Fibroblast of lung (primary cell): ENCODE measurements at regions not wholly inside any gene's neighbourhood (a gene's known extent, or its start where the extent isn't known, plus 50 kb on each side); places are given as distances from the start of the nearest gene placed in this dataset.

Experiments used
- EZH2 ChIP-seq: IDR thresholded peaks from 2 replicates; pipeline ENCODE4 v1.5.1; 2012; ENCODE audit warnings: low read length, control low read depth, mild to moderate bottlenecking; ENCODE audit errors: missing control alignments
- TF ChIP-seq, protein P1 (sequence below), 2 donors: IDR thresholded peaks in 1 of 2; conservative IDR thresholded peaks in 1 of 2; 1 replicate in 1 of 2; 2 replicates in 1 of 2; pipeline ENCODE4 v1.5.1; 2011 to 2012; ENCODE audit warnings: low read length in 2 of 2, control low read depth in 1 of 2, inconsistent platforms in 1 of 2, low read depth in 1 of 2, mild to moderate bottlenecking in 1 of 2

DNA sequence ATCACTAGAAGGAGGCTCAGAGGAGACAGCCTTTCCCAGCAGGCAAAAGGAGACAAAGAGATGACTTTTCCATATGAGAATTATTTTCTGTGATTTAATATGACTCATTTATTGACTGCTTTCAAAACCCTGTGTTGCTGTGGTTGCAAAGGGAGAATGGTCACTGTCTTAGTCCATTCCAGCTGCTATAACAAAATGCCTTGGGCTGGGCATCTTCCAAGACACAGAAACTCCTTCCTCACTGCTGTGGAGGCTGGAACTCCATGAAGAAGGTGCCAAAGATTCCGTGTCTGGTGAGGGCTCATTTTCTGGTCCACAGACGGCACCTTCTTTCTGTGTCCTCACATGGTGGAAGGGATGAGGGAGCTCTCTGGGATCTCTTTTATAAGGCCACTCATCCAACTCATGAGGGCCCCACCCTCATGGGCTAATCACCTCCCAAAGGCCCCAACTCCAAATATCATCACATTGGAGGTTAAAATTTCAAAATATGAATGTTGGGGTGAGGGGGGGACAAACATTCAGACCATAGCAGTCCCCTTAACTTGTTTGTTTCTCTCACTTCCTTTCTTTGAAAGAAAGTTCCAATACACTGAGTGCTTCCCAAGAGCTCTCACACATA is 252.1 kb upstream of the RAB4A start:
- TF ChIP-seq, protein P1, sequence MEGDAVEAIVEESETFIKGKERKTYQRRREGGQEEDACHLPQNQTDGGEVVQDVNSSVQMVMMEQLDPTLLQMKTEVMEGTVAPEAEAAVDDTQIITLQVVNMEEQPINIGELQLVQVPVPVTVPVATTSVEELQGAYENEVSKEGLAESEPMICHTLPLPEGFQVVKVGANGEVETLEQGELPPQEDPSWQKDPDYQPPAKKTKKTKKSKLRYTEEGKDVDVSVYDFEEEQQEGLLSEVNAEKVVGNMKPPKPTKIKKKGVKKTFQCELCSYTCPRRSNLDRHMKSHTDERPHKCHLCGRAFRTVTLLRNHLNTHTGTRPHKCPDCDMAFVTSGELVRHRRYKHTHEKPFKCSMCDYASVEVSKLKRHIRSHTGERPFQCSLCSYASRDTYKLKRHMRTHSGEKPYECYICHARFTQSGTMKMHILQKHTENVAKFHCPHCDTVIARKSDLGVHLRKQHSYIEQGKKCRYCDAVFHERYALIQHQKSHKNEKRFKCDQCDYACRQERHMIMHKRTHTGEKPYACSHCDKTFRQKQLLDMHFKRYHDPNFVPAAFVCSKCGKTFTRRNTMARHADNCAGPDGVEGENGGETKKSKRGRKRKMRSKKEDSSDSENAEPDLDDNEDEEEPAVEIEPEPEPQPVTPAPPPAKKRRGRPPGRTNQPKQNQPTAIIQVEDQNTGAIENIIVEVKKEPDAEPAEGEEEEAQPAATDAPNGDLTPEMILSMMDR (conservative IDR thresholded peaks at IDR 0.05 in 1 of 2, IDR thresholded peaks at IDR 0.05 in 1 of 2; ENCODE audit: low read depth in 1 of 2, low read length in 2 of 2) = no peak
- TF ChIP-seq EZH2 = no peak
